OCI-LY1 (cell line): ENCODE measurements at regions not wholly inside any gene's neighbourhood (a gene's known extent, or its start where the extent isn't known, plus 50 kb on each side); places are given as distances from the start of the nearest gene placed in this dataset.

Experiments used
- EZH2 ChIP-seq: fragments of 200-600 bp; sonication (generic), shearing (Covaris generic); IDR thresholded peaks from 2 replicates; pipeline ENCODE4 v1.8.0; 2017; ENCODE audit warnings: borderline replicate concordance, mixed run types, mild to moderate bottlenecking, antibody characterized with exemption, low read length, moderate library complexity, mixed read lengths
- TF ChIP-seq, protein P1 (sequence below): fragments of 200-600 bp; sonication (generic), shearing (Covaris generic); IDR thresholded peaks from 2 replicates; pipeline ENCODE4 v1.5.1; 2017; ENCODE audit warnings: mild to moderate bottlenecking, antibody characterized with exemption, low read length, moderate library complexity, mixed read lengths

- no peak for TF ChIP-seq EZH2
- TF ChIP-seq, protein P1, sequence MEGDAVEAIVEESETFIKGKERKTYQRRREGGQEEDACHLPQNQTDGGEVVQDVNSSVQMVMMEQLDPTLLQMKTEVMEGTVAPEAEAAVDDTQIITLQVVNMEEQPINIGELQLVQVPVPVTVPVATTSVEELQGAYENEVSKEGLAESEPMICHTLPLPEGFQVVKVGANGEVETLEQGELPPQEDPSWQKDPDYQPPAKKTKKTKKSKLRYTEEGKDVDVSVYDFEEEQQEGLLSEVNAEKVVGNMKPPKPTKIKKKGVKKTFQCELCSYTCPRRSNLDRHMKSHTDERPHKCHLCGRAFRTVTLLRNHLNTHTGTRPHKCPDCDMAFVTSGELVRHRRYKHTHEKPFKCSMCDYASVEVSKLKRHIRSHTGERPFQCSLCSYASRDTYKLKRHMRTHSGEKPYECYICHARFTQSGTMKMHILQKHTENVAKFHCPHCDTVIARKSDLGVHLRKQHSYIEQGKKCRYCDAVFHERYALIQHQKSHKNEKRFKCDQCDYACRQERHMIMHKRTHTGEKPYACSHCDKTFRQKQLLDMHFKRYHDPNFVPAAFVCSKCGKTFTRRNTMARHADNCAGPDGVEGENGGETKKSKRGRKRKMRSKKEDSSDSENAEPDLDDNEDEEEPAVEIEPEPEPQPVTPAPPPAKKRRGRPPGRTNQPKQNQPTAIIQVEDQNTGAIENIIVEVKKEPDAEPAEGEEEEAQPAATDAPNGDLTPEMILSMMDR = no peak
Measured at GRCh38 chr6:72458521-72458920, 163.3 kb upstream of the KCNQ5 start.
